Right lobe of liver (tissue), 4 donors: ENCODE measurements at regions not wholly inside any gene's neighbourhood (a gene's known extent, or its start where the extent isn't known, plus 50 kb on each side); places are given as distances from the start of the nearest gene placed in this dataset.

Experiments
- POLR2A ChIP-seq: fragments of 450-650 bp; IDR thresholded peaks from one replicate; pipeline ENCODE4 v1.6.1; 2017; ENCODE audit warnings: antibody characterized with exemption, mild to moderate bottlenecking
- TF ChIP-seq, protein P1 (sequence below), 4 donors: fragments of 200-600 bp in 3 of 4; fragments of 450-650 bp in 1 of 4; IDR thresholded peaks; one replicate each; pipeline versions ENCODE4 v1.5.1 to v1.8.0; 2016 to 2022; ENCODE audit warnings: antibody characterized with exemption in 4 of 4, mild to moderate bottlenecking in 2 of 4
- donor health status: DM: no; HTN: no; CAD: no.
- donor health status: DM: no; HTN: no; CAD: no.
- donor health status: DM: no; HTN: yes; CAD: no.

DNA sequence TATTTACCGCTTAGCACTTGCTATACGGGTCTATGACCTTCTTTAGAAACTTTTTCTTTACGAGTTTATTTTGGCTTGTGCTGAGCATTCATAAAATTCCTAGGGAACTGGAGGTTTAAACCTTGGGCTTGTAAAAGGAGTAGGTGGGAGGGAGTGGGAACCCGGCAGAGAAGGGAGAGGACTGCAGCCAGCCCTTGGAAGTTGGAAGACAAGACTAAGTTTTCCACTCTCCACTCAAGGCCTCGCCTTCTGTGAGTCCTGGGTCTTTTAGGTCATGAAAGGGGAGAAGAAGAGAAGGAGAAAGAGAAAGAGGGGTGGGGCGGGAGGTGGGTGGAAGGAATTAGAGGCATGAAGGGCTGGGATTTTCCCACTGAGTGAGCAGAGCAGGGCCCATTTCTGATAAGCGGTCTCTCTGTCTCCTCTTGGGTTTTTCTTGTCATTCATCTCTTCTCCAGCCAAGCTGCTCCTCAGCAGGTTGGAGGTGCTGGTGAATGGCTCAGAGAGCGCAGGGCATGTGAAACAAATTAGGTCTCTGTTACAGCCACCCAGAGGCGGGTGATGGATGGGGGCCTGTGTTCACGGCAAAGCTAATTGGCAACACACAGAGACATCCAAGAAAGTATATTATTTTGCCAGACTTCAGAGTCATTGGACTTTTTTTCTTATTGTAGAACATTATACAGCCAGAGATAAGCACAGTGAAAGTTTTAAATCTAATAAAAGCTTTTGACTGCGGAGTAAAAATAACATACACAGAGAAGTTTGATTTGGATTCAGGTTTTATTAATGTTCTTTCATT, 247.3 kb downstream of the FOXD2 start:
- TF ChIP-seq, protein P1, sequence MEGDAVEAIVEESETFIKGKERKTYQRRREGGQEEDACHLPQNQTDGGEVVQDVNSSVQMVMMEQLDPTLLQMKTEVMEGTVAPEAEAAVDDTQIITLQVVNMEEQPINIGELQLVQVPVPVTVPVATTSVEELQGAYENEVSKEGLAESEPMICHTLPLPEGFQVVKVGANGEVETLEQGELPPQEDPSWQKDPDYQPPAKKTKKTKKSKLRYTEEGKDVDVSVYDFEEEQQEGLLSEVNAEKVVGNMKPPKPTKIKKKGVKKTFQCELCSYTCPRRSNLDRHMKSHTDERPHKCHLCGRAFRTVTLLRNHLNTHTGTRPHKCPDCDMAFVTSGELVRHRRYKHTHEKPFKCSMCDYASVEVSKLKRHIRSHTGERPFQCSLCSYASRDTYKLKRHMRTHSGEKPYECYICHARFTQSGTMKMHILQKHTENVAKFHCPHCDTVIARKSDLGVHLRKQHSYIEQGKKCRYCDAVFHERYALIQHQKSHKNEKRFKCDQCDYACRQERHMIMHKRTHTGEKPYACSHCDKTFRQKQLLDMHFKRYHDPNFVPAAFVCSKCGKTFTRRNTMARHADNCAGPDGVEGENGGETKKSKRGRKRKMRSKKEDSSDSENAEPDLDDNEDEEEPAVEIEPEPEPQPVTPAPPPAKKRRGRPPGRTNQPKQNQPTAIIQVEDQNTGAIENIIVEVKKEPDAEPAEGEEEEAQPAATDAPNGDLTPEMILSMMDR (IDR thresholded peaks at IDR 0.05), result no peak
- no peak for TF ChIP-seq POLR2A
